Stimulated activated CD4-positive, alpha-beta T cell treated with anti-CD3 and anti-CD28 coated beads, Interleukin-1b, Interleukin-23, amount 100 ng/mL, for 4 hours (primary cell): ENCODE measurements at regions not wholly inside any gene's neighbourhood (a gene's known extent, or its start where the extent isn't known, plus 50 kb on each side); places are given as distances from the start of the nearest gene placed in this dataset.
"Not testable (repeated sequence)": the region's sequence is repeated elsewhere in the genome, so short reads cannot be mapped to it uniquely, and the experiment has no call there.

Source experiments
- DNase-seq, 2 donors: peaks; one replicate each; pipeline ENCODE4 v3.0.0-alpha.2; 2020; ENCODE audit warnings: low read depth in 2 of 2

- DNase-seq: no peak
Measured at GRCh38 chr20:43837856-43838702, 76.6 kb upstream of the TOX2 start.

GRCh38 chr20:43836790-43837189 is 77.9 kb upstream of the TOX2 start:
- no peak for DNase-seq

- DNase-seq: no peak
Measured at GRCh38 chr20:43835944-43836508, 78.6 kb upstream of the TOX2 start.

GRCh38 chr20:43833511-43834395 is 80.9 kb upstream of the TOX2 start:
- no peak for DNase-seq

- no peak for DNase-seq
Measured at GRCh38 chr20:43832961-43833360, 81.7 kb upstream of the TOX2 start.

GRCh38 chr20:43832096-43832816 is 82.4 kb upstream of the TOX2 start:
- DNase-seq: no peak

GRCh38 chr20:43831481-43832065 is 83.1 kb upstream of the TOX2 start:
- no peak for DNase-seq

- no peak for DNase-seq
Measured at GRCh38 chr20:43830883-43831282, 83.8 kb upstream of the TOX2 start.

- DNase-seq: no peak
Measured at GRCh38 chr20:43829951-43830690, 84.5 kb upstream of the TOX2 start.

GRCh38 chr20:43827940-43828562 is 86.6 kb upstream of the TOX2 start:
- DNase-seq: no peak

- DNase-seq: not testable (repeated sequence)
Measured at GRCh38 chr20:43826943-43827342, 87.7 kb upstream of the TOX2 start.

GRCh38 chr20:43825581-43825980 is 89.1 kb upstream of the TOX2 start:
- no peak for DNase-seq

- DNase-seq: no peak
Measured at GRCh38 chr20:43825051-43825402, 89.6 kb upstream of the TOX2 start.

GRCh38 chr20:43824309-43825050 is 90.2 kb upstream of the TOX2 start:
- DNase-seq: no peak

- no peak for DNase-seq
Measured at GRCh38 chr20:43821795-43822194, 92.9 kb upstream of the TOX2 start.

- DNase-seq: no peak
Measured at GRCh38 chr20:43820731-43821330, 93.8 kb upstream of the TOX2 start.

GRCh38 chr20:43812216-43812615 is 85.4 kb upstream of the GTSF1L start:
- no peak for DNase-seq

- no peak for DNase-seq
Measured at GRCh38 chr20:43809206-43809819, 82.5 kb upstream of the GTSF1L start.

- no peak for DNase-seq
Measured at GRCh38 chr20:43804781-43805180, 78.0 kb upstream of the GTSF1L start.
